K562 (cell line): ENCODE measurements at regions not wholly inside any gene's neighbourhood (a gene's known extent, or its start where the extent isn't known, plus 50 kb on each side); places are given as distances from the start of the nearest gene placed in this dataset.

ENCODE experiments used
- ATAC-seq: fragments of 200-7000 bp; cut with Tn5 transposase; 3 replicates; pipeline ENCODE4 v1.9.1; 2020; ENCODE audit warnings: moderate library complexity
- BruUV-seq: library from RNA; stranded (reverse); fragments of 400-500 nt; replicated peaks from 2 replicates; lab custom pipeline; 2021; lab: Mats Ljungman, UMichigan
- CTCF ChIA-PET: fragments of 300-600 bp; formaldehyde crosslinking; extraction: SDS; loops from one replicate; lab custom pipeline; 2021; ENCODE audit warnings: low intra/inter-chr PET ratio; lab: Yijun Ruan, JAX
- POLR2A ChIA-PET: fragments of 300-600, 350-650 bp; sonication (Branson Sonifier 250); formaldehyde crosslinking; extraction: SDS; loops from one replicate; lab custom pipeline; 2021; ENCODE audit warnings: antibody characterized with exemption, inconsistent platforms; lab: Yijun Ruan, JAX
- DNase-seq, 4 experiments: peaks; one replicate each; pipeline versions ENCODE4 v3.0.0 to v3.0.0-alpha.2; 2011 to 2018; ENCODE audit warnings: low spot score in 3 of 4, mixed read lengths in 3 of 4; ENCODE audit errors: extremely low read depth in 1 of 4
- FAIRE-seq: peaks from 2 replicates; lab custom pipeline; 2011; peaks lifted over from hg19 to GRCh38; lab: Jason Lieb, UNC
- H2AFZ ChIP-seq: 2 replicates; pipeline ENCODE4 v1.6.0; 2011; ENCODE audit warnings: low read depth, low read length, control low read depth, inconsistent platforms
- H3K27ac ChIP-seq: fragments of 200-600 bp; 3 replicates; pipeline ENCODE4 v1.8.0; 2011; ENCODE audit warnings: low read depth, mild to moderate bottlenecking, control low read depth, inconsistent platforms, low read length, moderate library complexity, mixed read lengths; ENCODE audit errors: extremely low read depth
- H3K27me3 ChIP-seq, 2 experiments: fragments of 300-600 bp in 1 of 2; 2 replicates in 1 of 2; 3 replicates in 1 of 2; pipeline versions ENCODE4 v1.6.0 to v1.8.0; 2011; ENCODE audit warnings: inconsistent platforms in 2 of 2, low read length in 2 of 2, mild to moderate bottlenecking in 1 of 2, mixed read lengths in 1 of 2, moderate library complexity in 1 of 2; ENCODE audit not compliant: control insufficient read depth in 2 of 2, insufficient read depth in 2 of 2
- H3K36me3 ChIP-seq: fragments of 300-600 bp; 3 replicates; pipeline ENCODE4 v1.8.0; 2011; ENCODE audit warnings: mild to moderate bottlenecking, low read length, inconsistent platforms; ENCODE audit not compliant: control insufficient read depth, insufficient read depth
- H3K4me1 ChIP-seq, 2 experiments: fragments of 200-600 bp in 1 of 2; replicated peaks in 1 of 2; 2 replicates in 1 of 2; 3 replicates in 1 of 2; pipeline versions ENCODE4 v1.5.1 to v1.8.0; 2011; ENCODE audit warnings: inconsistent platforms in 2 of 2, low read length in 2 of 2, mild to moderate bottlenecking in 1 of 2, mixed read lengths in 1 of 2, moderate library complexity in 1 of 2; ENCODE audit not compliant: control insufficient read depth in 2 of 2, insufficient read depth in 2 of 2
- H3K4me2 ChIP-seq: 2 replicates; pipeline ENCODE4 v1.6.1; 2011; ENCODE audit warnings: low read length, control low read depth, inconsistent platforms, mixed read lengths; ENCODE audit not compliant: insufficient read depth
- H3K4me3 ChIP-seq: fragments of 200-600 bp; sonication (generic), shearing (Covaris generic); 2 replicates; pipeline ENCODE4 v1.5.1; 2016; ENCODE audit warnings: control low read depth, inconsistent platforms
- H3K79me2 ChIP-seq: fragments of 200-600 bp; 3 replicates; pipeline ENCODE4 v1.8.0; 2011; ENCODE audit warnings: low read length, inconsistent platforms; ENCODE audit not compliant: control insufficient read depth, insufficient read depth
- H3K9ac ChIP-seq, 2 experiments: 2 replicates each; pipeline versions ENCODE4 v1.6.0 to v1.6.1; 2011; ENCODE audit warnings: low read depth in 2 of 2, low read length in 2 of 2, control low read depth in 1 of 2, inconsistent platforms in 1 of 2, mild to moderate bottlenecking in 1 of 2, mixed read lengths in 1 of 2; ENCODE audit not compliant: insufficient read depth in 1 of 2
- H3K9me1 ChIP-seq: one replicate; pipeline ENCODE4 v1.6.0; 2011; ENCODE audit warnings: inconsistent platforms, mild to moderate bottlenecking, low read length, moderate library complexity; ENCODE audit not compliant: control insufficient read depth, insufficient read depth
- H3K9me3 ChIP-seq: replicated peaks from 2 replicates; pipeline ENCODE4 v1.5.1; 2011; ENCODE audit warnings: low read depth, low read length, inconsistent platforms; ENCODE audit not compliant: control insufficient read depth, insufficient read depth
- H4K20me1 ChIP-seq: replicated peaks from 2 replicates; pipeline ENCODE4 v1.6.1; 2011; ENCODE audit warnings: low read length, inconsistent platforms, mixed read lengths; ENCODE audit not compliant: control insufficient read depth, insufficient read depth
- DIDO1 ChIP-seq: fragments of 450-650 bp; IDR thresholded peaks from 2 replicates; pipeline ENCODE4 v1.6.1; 2016; ENCODE audit warnings: low read depth, missing biosample characterization, missing genetic modification characterization
- GATAD2A ChIP-seq: fragments of 450-650 bp; IDR thresholded peaks from 2 replicates; pipeline ENCODE4 v1.6.1; 2017
- NFYB ChIP-seq: IDR thresholded peaks from 2 replicates; pipeline ENCODE4 v1.6.1; 2011; ENCODE audit warnings: mild to moderate bottlenecking, moderate library complexity; ENCODE audit not compliant: insufficient read length; ENCODE audit errors: extremely low read depth
- SMAD2 ChIP-seq: fragments of 150-350 bp; IDR thresholded peaks from 2 replicates; pipeline ENCODE4 v1.6.1; 2014; ENCODE audit warnings: low read depth, mild to moderate bottlenecking, low read length
- TEAD2 ChIP-seq: fragments of 450-650 bp; IDR thresholded peaks from 2 replicates; pipeline ENCODE4 v1.6.1; 2016; ENCODE audit warnings: missing genetic modification characterization, control low read depth, missing compliant biosample characterization
- WGBS: fragments of 100-300 bp; shearing (Covaris generic); methylation state at CpG from one replicate; pipeline ENCODE4 v1.1.6; 2016; ENCODE audit warnings: low coverage, mixed read lengths; ENCODE audit not compliant: insufficient coverage; ENCODE audit errors: missing lambda C conversion rate; 5-methylcytosine and 5-hydroxymethylcytosine counted together
- in situ Hi-C: fragments of 300-500 bp; cut with MboI; formaldehyde crosslinking; loops from 4 replicates; pipeline ENCODE4 v1.15.0; 2018; ENCODE audit warnings: inconsistent platforms, mixed read lengths
- intact Hi-C: fragments of 100-400 bp; cut with micrococcal nuclease; formaldehyde crosslinking; loops from 2 replicates; pipeline ENCODE4 v1.14.2; 2022
- TF ChIP-seq, protein P1 (sequence below): fragments of 250-450 bp; sonication (Bioruptor Pico); IDR thresholded peaks from 2 replicates; pipeline ENCODE4 v1.5.0; 2021; ENCODE audit warnings: mild to moderate bottlenecking, borderline replicate concordance
- TF ChIP-seq, protein P2 (sequence below), 2 experiments: fragments of 450-650 bp; IDR thresholded peaks; 2 replicates each; pipeline ENCODE4 v1.6.1; 2018; ENCODE audit warnings: mild to moderate bottlenecking in 2 of 2, low read depth in 1 of 2; ENCODE audit not compliant: partially characterized antibody in 2 of 2

DNA sequence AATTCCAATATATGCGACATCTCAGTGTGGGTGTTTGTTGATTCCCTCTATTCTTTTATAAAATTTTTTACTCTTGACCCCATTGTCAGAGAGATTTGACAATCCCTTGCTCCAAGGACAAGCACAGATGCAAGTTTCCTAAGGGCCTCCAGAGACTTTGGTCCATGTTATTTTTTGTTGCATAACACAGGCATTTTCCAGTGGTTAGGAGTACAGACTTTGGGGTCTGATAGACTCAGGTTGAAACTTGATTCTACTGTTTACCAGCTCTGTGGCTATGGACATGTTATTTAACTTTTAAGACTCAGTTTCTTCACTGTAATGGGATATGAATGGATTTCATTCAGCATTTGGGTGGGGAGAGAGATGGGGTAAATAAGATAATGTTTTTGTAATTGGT lies 361.3 kb downstream of the ENC1 start:
- no peaks in the 10 kb centered on the region for H3K4me1 ChIP-seq
- H3K9me3 ChIP-seq: no peaks in the 10 kb centered on the region
- H4K20me1 ChIP-seq: no peaks in the 10 kb centered on the region
- H3K4me2 ChIP-seq: no peak overlapping the region
- TF ChIP-seq, protein P1, sequence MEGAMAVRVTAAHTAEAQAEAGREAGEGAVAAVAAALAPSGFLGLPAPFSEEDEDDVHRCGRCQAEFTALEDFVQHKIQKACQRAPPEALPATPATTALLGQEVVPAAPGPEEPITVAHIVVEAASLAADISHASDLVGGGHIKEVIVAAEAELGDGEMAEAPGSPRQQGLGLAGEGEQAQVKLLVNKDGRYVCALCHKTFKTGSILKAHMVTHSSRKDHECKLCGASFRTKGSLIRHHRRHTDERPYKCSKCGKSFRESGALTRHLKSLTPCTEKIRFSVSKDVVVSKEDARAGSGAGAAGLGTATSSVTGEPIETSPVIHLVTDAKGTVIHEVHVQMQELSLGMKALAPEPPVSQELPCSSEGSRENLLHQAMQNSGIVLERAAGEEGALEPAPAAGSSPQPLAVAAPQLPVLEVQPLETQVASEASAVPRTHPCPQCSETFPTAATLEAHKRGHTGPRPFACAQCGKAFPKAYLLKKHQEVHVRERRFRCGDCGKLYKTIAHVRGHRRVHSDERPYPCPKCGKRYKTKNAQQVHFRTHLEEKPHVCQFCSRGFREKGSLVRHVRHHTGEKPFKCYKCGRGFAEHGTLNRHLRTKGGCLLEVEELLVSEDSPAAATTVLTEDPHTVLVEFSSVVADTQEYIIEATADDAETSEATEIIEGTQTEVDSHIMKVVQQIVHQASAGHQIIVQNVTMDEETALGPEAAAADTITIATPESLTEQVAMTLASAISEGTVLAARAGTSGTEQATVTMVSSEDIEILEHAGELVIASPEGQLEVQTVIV (CRISPR knock-in tag): no peak
- TF ChIP-seq NFYB: no peak
- no peak for TF ChIP-seq SMAD2
- TF ChIP-seq DIDO1 (tag): no peak
- TF ChIP-seq TEAD2: no peak
- no peak for TF ChIP-seq GATAD2A
- TF ChIP-seq, protein P2, sequence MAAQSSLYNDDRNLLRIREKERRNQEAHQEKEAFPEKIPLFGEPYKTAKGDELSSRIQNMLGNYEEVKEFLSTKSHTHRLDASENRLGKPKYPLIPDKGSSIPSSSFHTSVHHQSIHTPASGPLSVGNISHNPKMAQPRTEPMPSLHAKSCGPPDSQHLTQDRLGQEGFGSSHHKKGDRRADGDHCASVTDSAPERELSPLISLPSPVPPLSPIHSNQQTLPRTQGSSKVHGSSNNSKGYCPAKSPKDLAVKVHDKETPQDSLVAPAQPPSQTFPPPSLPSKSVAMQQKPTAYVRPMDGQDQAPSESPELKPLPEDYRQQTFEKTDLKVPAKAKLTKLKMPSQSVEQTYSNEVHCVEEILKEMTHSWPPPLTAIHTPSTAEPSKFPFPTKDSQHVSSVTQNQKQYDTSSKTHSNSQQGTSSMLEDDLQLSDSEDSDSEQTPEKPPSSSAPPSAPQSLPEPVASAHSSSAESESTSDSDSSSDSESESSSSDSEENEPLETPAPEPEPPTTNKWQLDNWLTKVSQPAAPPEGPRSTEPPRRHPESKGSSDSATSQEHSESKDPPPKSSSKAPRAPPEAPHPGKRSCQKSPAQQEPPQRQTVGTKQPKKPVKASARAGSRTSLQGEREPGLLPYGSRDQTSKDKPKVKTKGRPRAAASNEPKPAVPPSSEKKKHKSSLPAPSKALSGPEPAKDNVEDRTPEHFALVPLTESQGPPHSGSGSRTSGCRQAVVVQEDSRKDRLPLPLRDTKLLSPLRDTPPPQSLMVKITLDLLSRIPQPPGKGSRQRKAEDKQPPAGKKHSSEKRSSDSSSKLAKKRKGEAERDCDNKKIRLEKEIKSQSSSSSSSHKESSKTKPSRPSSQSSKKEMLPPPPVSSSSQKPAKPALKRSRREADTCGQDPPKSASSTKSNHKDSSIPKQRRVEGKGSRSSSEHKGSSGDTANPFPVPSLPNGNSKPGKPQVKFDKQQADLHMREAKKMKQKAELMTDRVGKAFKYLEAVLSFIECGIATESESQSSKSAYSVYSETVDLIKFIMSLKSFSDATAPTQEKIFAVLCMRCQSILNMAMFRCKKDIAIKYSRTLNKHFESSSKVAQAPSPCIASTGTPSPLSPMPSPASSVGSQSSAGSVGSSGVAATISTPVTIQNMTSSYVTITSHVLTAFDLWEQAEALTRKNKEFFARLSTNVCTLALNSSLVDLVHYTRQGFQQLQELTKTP (IDR thresholded peaks at IDR 0.05; ENCODE audit: low read depth in 1 of 2, partially characterized antibody in 2 of 2): no peak
- no peaks in the 10 kb centered on the region for H3K79me2 ChIP-seq
- no peak overlapping the region for H3K4me3 ChIP-seq
- H3K9me1 ChIP-seq: no peaks in the 10 kb centered on the region
- no peaks in the 10 kb centered on the region for H3K36me3 ChIP-seq
- no peak overlapping the region for H2AFZ ChIP-seq
- FAIRE-seq (no peak), DNase-seq (no peak), ATAC-seq (no peak)
- 0% methylated on average over 1 of the region's 1 CpG for WGBS
- H3K27me3 ChIP-seq: 0 out of 5 replicates have a peak, but pooled peaks cover 0 to 4% of the 10 kb centered on the region in 2 experiments
- POLR2A ChIA-PET: no interaction called here
- no peak overlapping the region for H3K27ac ChIP-seq
- in situ Hi-C loops: no loop called here
- CTCF ChIA-PET: no interaction called here
- intact Hi-C loops: no loop called here
- BruUV-seq: no TSS peak
- H3K9ac ChIP-seq: no peak overlapping the region
